H1 (cell line): ENCODE measurements at regions not wholly inside any gene's neighbourhood (a gene's known extent, or its start where the extent isn't known, plus 50 kb on each side); places are given as distances from the start of the nearest gene placed in this dataset.

Experiments used
- CTCF ChIA-PET: fragments of 300-600 bp; sonication (Branson Sonifier 250); formaldehyde crosslinking; loops from one replicate; lab custom pipeline; 2021; ENCODE audit not compliant: partially characterized antibody; lab: Charles Lee
- POLR2A ChIA-PET: fragments of 300-600 bp; sonication (Branson Sonifier 250); formaldehyde crosslinking; loops from one replicate; lab custom pipeline; 2021; ENCODE audit warnings: inconsistent platforms; ENCODE audit not compliant: partially characterized antibody; lab: Charles Lee
- DNase-seq, 2 experiments: peaks; one replicate each; pipeline versions ENCODE4 v3.0.0 to v3.0.0-alpha.2; 2010 to 2022; ENCODE audit warnings: low spot score in 2 of 2, low read depth in 1 of 2, mixed read lengths in 1 of 2
- FAIRE-seq: peaks from 2 replicates; lab custom pipeline; 2011; peaks lifted over from hg19 to GRCh38; lab: Jason Lieb, UNC
- H2AFZ ChIP-seq: 2 replicates; pipeline ENCODE4 v1.8.1; 2012; ENCODE audit warnings: low read length, inconsistent platforms
- H2AK5ac ChIP-seq: 2 replicates; pipeline ENCODE4 v1.6.1; 2013; ENCODE audit warnings: low read depth, low read length
- H2BK120ac ChIP-seq: replicated peaks from 2 replicates; pipeline ENCODE3; 2013; ENCODE audit warnings: low read depth, low read length, inconsistent platforms
- H2BK12ac ChIP-seq: 2 replicates; pipeline ENCODE4 v1.6.1; 2013; ENCODE audit warnings: low read depth, low read length
- H2BK15ac ChIP-seq: 2 replicates; pipeline ENCODE4 v1.6.1; 2013; ENCODE audit warnings: low read length
- H2BK20ac ChIP-seq: 2 replicates; pipeline ENCODE4 v1.6.1; 2013; ENCODE audit warnings: low read length
- H2BK5ac ChIP-seq: 2 replicates; pipeline ENCODE4 v1.6.1; 2013; ENCODE audit warnings: low read depth, low read length
- H3K14ac ChIP-seq: 2 replicates; pipeline ENCODE4 v1.6.1; 2013; ENCODE audit warnings: inconsistent platforms; ENCODE audit not compliant: insufficient read length
- H3K18ac ChIP-seq: 2 replicates; pipeline ENCODE4 v1.6.1; 2013; ENCODE audit warnings: low read length; ENCODE audit errors: extremely low read depth
- H3K23ac ChIP-seq: 2 replicates; pipeline ENCODE4 v1.6.1; 2013; ENCODE audit warnings: inconsistent platforms; ENCODE audit not compliant: insufficient read length
- H3K23me2 ChIP-seq: 2 replicates; pipeline ENCODE4 v1.6.1; 2013; ENCODE audit warnings: low read depth, low read length
- H3K27ac ChIP-seq: 2 replicates; pipeline ENCODE4 v1.6.1; 2011; ENCODE audit warnings: low read depth, low read length, inconsistent platforms
- H3K27me3 ChIP-seq, 4 experiments: replicated peaks in 1 of 4; 1 replicate in 1 of 4; 2 replicates in 3 of 4; pipeline versions ENCODE4 v1.6.1 to v1.8.1; 2011 to 2013; ENCODE audit warnings: low read length in 3 of 4, mild to moderate bottlenecking in 3 of 4, inconsistent platforms in 2 of 4, mixed read lengths in 2 of 4, moderate library complexity in 1 of 4; ENCODE audit not compliant: control insufficient read depth in 3 of 4, insufficient read depth in 3 of 4; ENCODE audit errors: extremely low read depth in 1 of 4
- H3K36me3 ChIP-seq, 4 experiments: 2 replicates each; pipeline versions ENCODE4 v1.6.1 to v1.8.1; 2011 to 2013; ENCODE audit warnings: mild to moderate bottlenecking in 4 of 4, low read length in 3 of 4, moderate library complexity in 2 of 4, control low read depth in 1 of 4, inconsistent platforms in 1 of 4; ENCODE audit not compliant: insufficient read depth in 4 of 4, control insufficient read depth in 2 of 4
- H3K4ac ChIP-seq: replicated peaks from 2 replicates; pipeline ENCODE3; 2013; ENCODE audit warnings: low read length, low read depth, mixed read lengths, inconsistent platforms; ENCODE audit not compliant: insufficient read length
- H3K4me1 ChIP-seq, 4 experiments: replicated peaks in 1 of 4; 1 replicate in 1 of 4; 2 replicates in 3 of 4; pipeline versions ENCODE4 v1.6.1 to v1.8.1; 2011 to 2013; ENCODE audit warnings: low read length in 3 of 4, inconsistent platforms in 2 of 4, mixed read lengths in 1 of 4; ENCODE audit not compliant: insufficient read depth in 4 of 4, control insufficient read depth in 3 of 4
- H3K4me2 ChIP-seq, 2 experiments: 2 replicates each; pipeline versions ENCODE4 v1.6.1 to v1.8.1; 2011 to 2013; ENCODE audit warnings: low read depth in 2 of 2, low read length in 2 of 2, control low read depth in 1 of 2, inconsistent platforms in 1 of 2, mild to moderate bottlenecking in 1 of 2; ENCODE audit not compliant: insufficient read depth in 1 of 2
- H3K4me3 ChIP-seq, 4 experiments: fragments of 200-600, 300-600 bp in 1 of 4; sonication (generic), shearing (Covaris generic), sonication (Bioruptor Twin) in 1 of 4; 2 replicates each; pipeline versions ENCODE4 v1.5.1 to v1.8.1; 2011 to 2016; ENCODE audit warnings: low read length in 4 of 4, low read depth in 3 of 4, control low read depth in 2 of 4, inconsistent platforms in 2 of 4, mild to moderate bottlenecking in 2 of 4, mixed read lengths in 1 of 4, moderate library complexity in 1 of 4; ENCODE audit not compliant: insufficient read depth in 2 of 4; ENCODE audit errors: extremely low read depth in 1 of 4
- H3K56ac ChIP-seq: replicated peaks from 2 replicates; pipeline ENCODE3; 2013; ENCODE audit warnings: low read depth, mild to moderate bottlenecking, mixed read lengths, low read length, inconsistent platforms; ENCODE audit not compliant: insufficient read length
- H3K79me1 ChIP-seq: 2 replicates; pipeline ENCODE4 v1.6.1; 2013; ENCODE audit warnings: low read depth, low read length, control low read depth
- H3K79me2 ChIP-seq, 2 experiments: 2 replicates each; pipeline versions ENCODE4 v1.6.1 to v1.8.1; 2012 to 2013; ENCODE audit warnings: low read length in 2 of 2, mild to moderate bottlenecking in 2 of 2, inconsistent platforms in 1 of 2; ENCODE audit not compliant: insufficient read depth in 2 of 2, control insufficient read depth in 1 of 2
- H3K9ac ChIP-seq, 4 experiments: replicated peaks in 1 of 4; 1 replicate in 1 of 4; 2 replicates in 3 of 4; pipeline versions ENCODE4 v1.6.1 to v1.8.1; 2011 to 2013; ENCODE audit warnings: low read depth in 3 of 4, low read length in 3 of 4, control low read depth in 2 of 4, mild to moderate bottlenecking in 2 of 4, moderate library complexity in 2 of 4, inconsistent platforms in 1 of 4; ENCODE audit errors: extremely low read depth in 1 of 4
- H3K9me3 ChIP-seq, 2 experiments: 2 replicates each; pipeline versions ENCODE4 v1.6.1 to v1.8.1; 2012 to 2013; ENCODE audit warnings: mild to moderate bottlenecking in 2 of 2, moderate library complexity in 2 of 2, control low read depth in 1 of 2, inconsistent platforms in 1 of 2, low read depth in 1 of 2, low read length in 1 of 2, mixed read lengths in 1 of 2; ENCODE audit not compliant: insufficient read depth in 2 of 2
- H4K20me1 ChIP-seq, 2 experiments: replicated peaks in 1 of 2; 2 replicates each; pipeline versions ENCODE3 to v1.8.1; 2011 to 2013; ENCODE audit warnings: inconsistent platforms in 2 of 2, low read length in 2 of 2, mild to moderate bottlenecking in 1 of 2; ENCODE audit not compliant: insufficient read depth in 2 of 2, control insufficient read depth in 1 of 2
- H4K5ac ChIP-seq: 2 replicates; pipeline ENCODE4 v1.6.1; 2013; ENCODE audit warnings: low read length, low read depth, mixed read lengths, inconsistent platforms; ENCODE audit not compliant: insufficient read length
- H4K8ac ChIP-seq: 2 replicates; pipeline ENCODE4 v1.8.0; 2013; ENCODE audit warnings: mild to moderate bottlenecking, moderate library complexity, low read length, inconsistent platforms; ENCODE audit not compliant: insufficient read depth; ENCODE audit errors: extremely low read depth
- H4K91ac ChIP-seq: replicated peaks from 2 replicates; pipeline ENCODE3; 2013; ENCODE audit warnings: low read length, mixed read lengths, inconsistent platforms; ENCODE audit not compliant: insufficient read length
- EZH2 ChIP-seq: fragments of 200-600 bp; sonication (generic); IDR thresholded peaks from 2 replicates; pipeline ENCODE4 v1.7.1; 2012; ENCODE audit warnings: low read depth, mild to moderate bottlenecking, moderate library complexity, low read length, inconsistent platforms; ENCODE audit not compliant: severe bottlenecking
- RFX5 ChIP-seq: IDR thresholded peaks from 2 replicates; pipeline ENCODE4 v1.6.1; 2011; ENCODE audit warnings: low read depth, low read length, improper control_type of control experiment, borderline replicate concordance
- SAP30 ChIP-seq: fragments of 300-600 bp; sonication (generic); IDR thresholded peaks from 2 replicates; pipeline ENCODE4 v1.7.1; 2012; ENCODE audit warnings: low read length, moderate library complexity, mild to moderate bottlenecking, inconsistent platforms; ENCODE audit not compliant: insufficient read depth, insufficient replicate concordance
- SIRT6 ChIP-seq: IDR thresholded peaks from one replicate; pipeline ENCODE4 v1.7.1; 2012; ENCODE audit warnings: low read length, inconsistent platforms
- WGBS, 2 experiments: shearing (Covaris generic) in 1 of 2; methylation state at CpG; one replicate each; pipeline versions ENCODE4 v1.1.6 to v1.1.7; 2013 to 2015; ENCODE audit warnings: low lambda C conversion rate in 2 of 2, mixed read lengths in 2 of 2, inconsistent platforms in 1 of 2, low coverage in 1 of 2, missing lambda C conversion rate in 1 of 2; ENCODE audit not compliant: insufficient replicate concordance in 2 of 2, insufficient coverage in 1 of 2, insufficient read length in 1 of 2; ENCODE audit errors: extremely low coverage in 1 of 2, missing lambda C conversion rate in 1 of 2; 5-methylcytosine and 5-hydroxymethylcytosine counted together

GRCh38 chrX:129111081-129111798, 412.1 kb downstream of the SMARCA1 start:
- Histone ChIP-seq H4K5ac (no peak overlapping the region), H2AK5ac (no peak overlapping the region), H3K4me1 (0 out of 7 replicates have a peak, but pooled peaks cover 0 to 2% (median 0%) of the 10 kb centered on the region in 4 experiments), H3K79me1 (no peaks in the 10 kb centered on the region), H3K18ac (no peak overlapping the region; the same call in 1 of the 2 replicates), H3K27me3 (no peaks in the 10 kb centered on the region), H2BK20ac (no peak overlapping the region), H4K8ac (no peak overlapping the region), H3K4me2 (no peak overlapping the region), H2BK5ac (no peak overlapping the region), H2BK15ac (no peak overlapping the region), H3K56ac (no peak overlapping the region), H3K9me3 (no peaks in the 10 kb centered on the region), H4K20me1 (no peaks in the 10 kb centered on the region), H3K4me3 (no peak overlapping the region), H3K36me3 (no peaks in the 10 kb centered on the region), H3K23me2 (no peaks in the 10 kb centered on the region), H3K14ac (no peak overlapping the region), H3K79me2 (no peaks in the 10 kb centered on the region), H2BK12ac (no peak overlapping the region), H3K27ac (no peak overlapping the region), H3K4ac (no peak overlapping the region), H3K23ac (no peak overlapping the region), H2AFZ (no peak overlapping the region), H3K9ac (no peak overlapping the region), H4K91ac (no peak overlapping the region), H2BK120ac (no peak overlapping the region)
- ChIA-PET CTCF (interaction anchor here (1.1 kb wide), 1 partner anchor 17 kb away, joined by 3 read pairs; no protein-coding TSS in a partner anchor), POLR2A (interaction anchor here (1.3 to 1.8 kb wide), 2 partner anchors 9 to 14 kb away, joined by 3 to 7 read pairs; no protein-coding TSS in a partner anchor)
- no peak for FAIRE-seq
- no peak for TF ChIP-seq SIRT6
- no peak for TF ChIP-seq RFX5
- no peak for TF ChIP-seq EZH2
- no peak for TF ChIP-seq SAP30
- DNase-seq: no peak
- 85% methylated on average over 15 of the region's 15 CpGs; no CpG with 5 or more reads in 1 of the 2 experiments for WGBS, 2 experiments
